GM23338 (cell line): ENCODE measurements at regions not wholly inside any gene's neighbourhood (a gene's known extent, or its start where the extent isn't known, plus 50 kb on each side); places are given as distances from the start of the nearest gene placed in this dataset.

Experiments used
- CTCF ChIP-seq, 2 experiments: fragments of 200-600 bp in 1 of 2; sonication (generic) in 1 of 2; conservative IDR thresholded peaks; 2 replicates each; pipeline versions ENCODE4 v1.5.1 to v1.6.1; 2016 to 2017; ENCODE audit warnings: antibody characterized with exemption in 2 of 2, low read depth in 2 of 2, mild to moderate bottlenecking in 2 of 2, moderate library complexity in 1 of 2
- EZH2 ChIP-seq: fragments of 200-600 bp; sonication (generic); IDR thresholded peaks from one replicate; pipeline ENCODE4 v1.8.0; 2017; ENCODE audit warnings: antibody characterized with exemption, mild to moderate bottlenecking, low read depth; ENCODE audit not compliant: unreplicated experiment
- POLR2AphosphoS5 ChIP-seq: IDR thresholded peaks from 2 replicates; pipeline ENCODE4 v1.6.1; 2016; ENCODE audit warnings: antibody characterized with exemption, low read depth

GRCh38 chr16:62503073-62503472 is 466.8 kb upstream of the CDH8 start:
- no peak for TF ChIP-seq CTCF (conservative IDR thresholded peaks at IDR 0.05; ENCODE audit: low read depth in 2 of 2)
- TF ChIP-seq POLR2AphosphoS5, result no peak
- TF ChIP-seq EZH2, result no peak
